ENCODE measurements at regions not wholly inside any gene's neighbourhood (a gene's known extent, or its start where the extent isn't known, plus 50 kb on each side); places are given as distances from the start of the nearest gene placed in this dataset.
"Not testable (repeated sequence)": the region's sequence is repeated elsewhere in the genome, so short reads cannot be mapped to it uniquely, and the experiment has no call there.

DNA sequence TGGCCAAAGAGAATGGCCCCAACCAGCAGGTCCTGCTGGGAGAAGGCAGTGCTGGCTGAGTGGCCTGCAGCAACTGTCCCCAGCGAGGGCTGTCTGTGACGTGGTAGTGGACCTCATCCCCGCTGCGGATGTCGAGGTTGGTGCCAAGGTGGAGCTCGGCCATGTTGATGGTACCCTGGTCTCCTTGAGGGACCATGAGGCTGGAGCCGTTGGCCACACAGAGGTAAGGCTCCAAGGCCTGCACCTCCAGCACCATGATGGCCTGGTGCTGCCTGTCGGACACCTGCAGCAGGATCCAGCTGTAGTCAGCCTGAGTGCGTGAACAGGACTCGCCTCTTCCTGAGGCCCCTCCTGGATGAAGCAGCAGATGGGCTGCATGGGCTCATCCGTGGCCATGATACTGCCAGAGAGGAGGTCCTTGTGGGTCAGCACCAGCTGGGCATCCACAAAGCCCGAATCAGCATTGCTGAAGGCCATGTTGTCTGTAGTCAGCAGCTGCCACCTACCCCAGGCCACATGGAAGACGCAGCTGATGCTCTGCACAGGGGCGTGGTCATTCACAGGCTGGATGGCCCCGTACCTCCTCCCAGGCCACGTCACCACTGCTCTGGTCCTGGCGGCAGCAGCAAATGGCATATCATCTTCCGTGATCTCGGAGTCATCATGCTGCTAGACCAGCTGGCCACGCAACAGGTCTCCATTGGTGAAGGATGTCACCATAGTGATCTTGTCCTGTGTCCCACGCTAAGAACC is 167.5 kb downstream of the GOLGA6L4 start (continued):
- TF ChIP-seq, protein P1, sequence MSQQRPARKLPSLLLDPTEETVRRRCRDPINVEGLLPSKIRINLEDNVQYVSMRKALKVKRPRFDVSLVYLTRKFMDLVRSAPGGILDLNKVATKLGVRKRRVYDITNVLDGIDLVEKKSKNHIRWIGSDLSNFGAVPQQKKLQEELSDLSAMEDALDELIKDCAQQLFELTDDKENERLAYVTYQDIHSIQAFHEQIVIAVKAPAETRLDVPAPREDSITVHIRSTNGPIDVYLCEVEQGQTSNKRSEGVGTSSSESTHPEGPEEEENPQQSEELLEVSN (IDR thresholded peaks at IDR 0.05), result no peak
- no peak for TF ChIP-seq SP1 (IDR thresholded peaks at IDR 0.05; ENCODE audit: low read depth, low read length)
- TF ChIP-seq SP4 (IDR thresholded peaks at IDR 0.05; ENCODE audit: low read length), result no peak
- no peak for TF ChIP-seq CBX5 (IDR thresholded peaks at IDR 0.05; ENCODE audit: low read depth, low read length)
- TF ChIP-seq CBX8 (IDR thresholded peaks at IDR 0.05; ENCODE audit: borderline replicate concordance, low read depth, low read length), result no peak
- no peak for TF ChIP-seq POU5F1 (IDR thresholded peaks at IDR 0.05; ENCODE audit: low read depth, low read length)
- no peak for TF ChIP-seq RXRA (IDR thresholded peaks at IDR 0.05; ENCODE audit: insufficient read depth, low read depth, low read length)
- TF ChIP-seq SAP30 (IDR thresholded peaks at IDR 0.05; ENCODE audit: insufficient read depth, insufficient replicate concordance, low read length), result no peak

DNA sequence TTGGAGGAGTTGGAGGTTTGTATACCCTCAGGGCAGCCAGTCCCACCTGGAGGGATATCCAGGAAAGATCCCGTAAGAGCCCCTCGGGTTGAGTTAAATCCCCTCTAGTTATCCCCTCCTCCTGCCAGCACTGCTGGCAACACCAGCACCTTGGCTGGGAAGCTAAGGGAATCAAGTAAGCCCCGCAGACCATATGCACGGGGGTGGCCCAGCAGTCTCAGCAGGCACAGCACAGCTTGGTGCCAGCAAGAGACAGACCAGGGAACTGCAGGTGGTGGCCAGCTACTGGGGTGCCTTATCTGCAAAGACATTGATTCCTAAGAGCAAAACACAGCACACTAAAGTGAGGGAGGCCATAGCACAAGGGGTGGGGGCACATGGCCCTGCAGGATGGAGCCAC is 173.8 kb downstream of the GOLGA6L4 start:
- H4K20me1 ChIP-seq (replicated peaks in 1 of 2; ENCODE audit: control insufficient read depth in 1 of 2, insufficient read depth in 2 of 2, low read length in 2 of 2); H2AK5ac ChIP-seq (ENCODE audit: low read depth, low read length); H2BK20ac ChIP-seq (ENCODE audit: low read length); H3K4me2 ChIP-seq (ENCODE audit: insufficient read depth in 1 of 2, low read depth in 2 of 2, low read length in 2 of 2); H3K23me2 ChIP-seq (ENCODE audit: low read depth, low read length); H3K9me3 ChIP-seq (ENCODE audit: insufficient read depth in 2 of 2, low read depth in 1 of 2, low read length in 1 of 2); H3K36me3 ChIP-seq (ENCODE audit: control insufficient read depth in 2 of 4, insufficient read depth in 4 of 4, low read length in 3 of 4); H4K5ac ChIP-seq (ENCODE audit: insufficient read length, low read depth, low read length); H3K9ac ChIP-seq (replicated peaks in 1 of 4; ENCODE audit: extremely low read depth in 1 of 4, low read depth in 3 of 4, low read length in 3 of 4); H2BK5ac ChIP-seq (ENCODE audit: low read depth, low read length); H3K27me3 ChIP-seq (replicated peaks in 1 of 4; ENCODE audit: control insufficient read depth in 3 of 4, extremely low read depth in 1 of 4, insufficient read depth in 3 of 4, low read length in 3 of 4); H2AFZ ChIP-seq (ENCODE audit: low read length); H3K79me1 ChIP-seq (ENCODE audit: low read depth, low read length); H2BK12ac ChIP-seq (ENCODE audit: low read depth, low read length); H3K14ac ChIP-seq (ENCODE audit: insufficient read length); H3K18ac ChIP-seq (ENCODE audit: extremely low read depth, low read length); H3K27ac ChIP-seq (ENCODE audit: low read depth, low read length); H4K91ac ChIP-seq (replicated peaks; ENCODE audit: insufficient read length, low read length); H3K4me1 ChIP-seq (replicated peaks in 1 of 4; ENCODE audit: control insufficient read depth in 3 of 4, insufficient read depth in 4 of 4, low read length in 3 of 4); H3K79me2 ChIP-seq (ENCODE audit: control insufficient read depth in 1 of 2, insufficient read depth in 2 of 2, low read length in 2 of 2); H3K4me3 ChIP-seq (ENCODE audit: extremely low read depth in 1 of 4, insufficient read depth in 2 of 4, low read depth in 3 of 4, low read length in 4 of 4); FAIRE-seq; DNase-seq (ENCODE audit: low read depth in 1 of 2, low spot score in 2 of 2); H3K56ac ChIP-seq (replicated peaks; ENCODE audit: insufficient read length, low read depth, low read length); H4K8ac ChIP-seq (ENCODE audit: extremely low read depth, insufficient read depth, low read length); H3K23ac ChIP-seq (ENCODE audit: insufficient read length); H2BK120ac ChIP-seq (replicated peaks; ENCODE audit: low read depth, low read length); H2BK15ac ChIP-seq (ENCODE audit: low read length); H3K4ac ChIP-seq (replicated peaks; ENCODE audit: insufficient read length, low read depth, low read length); CTCF ChIA-PET (ENCODE audit: partially characterized antibody); POLR2A ChIA-PET (ENCODE audit: partially characterized antibody): not testable (repeated sequence)
- no CpG with 5 or more reads among the region's 4 CpGs for WGBS, 2 experiments (ENCODE audit: extremely low coverage in 1 of 2, insufficient coverage in 1 of 2, insufficient read length in 1 of 2, insufficient replicate concordance in 2 of 2, low coverage in 1 of 2, low lambda C conversion rate in 2 of 2, missing lambda C conversion rate in 1 of 2)

All from H1 (cell line).